IMR-90 (cell line): ENCODE measurements at regions not wholly inside any gene's neighbourhood (a gene's known extent, or its start where the extent isn't known, plus 50 kb on each side); places are given as distances from the start of the nearest gene placed in this dataset.

Source experiments
- MXI1 ChIP-seq: IDR thresholded peaks from 2 replicates; pipeline ENCODE4 v1.6.1; 2012; ENCODE audit warnings: low read depth, mild to moderate bottlenecking, low read length, moderate library complexity, borderline replicate concordance
- NFE2L2 ChIP-seq: fragments of 150-350 bp; IDR thresholded peaks from 2 replicates; pipeline ENCODE4 v1.6.1; 2016; ENCODE audit warnings: low read depth, mild to moderate bottlenecking, low read length
- TF ChIP-seq, protein P1 (sequence below): conservative IDR thresholded peaks from 2 replicates; pipeline ENCODE4 v1.5.1; 2012; ENCODE audit warnings: mild to moderate bottlenecking, low read depth, low read length, improper control_type of control experiment

DNA sequence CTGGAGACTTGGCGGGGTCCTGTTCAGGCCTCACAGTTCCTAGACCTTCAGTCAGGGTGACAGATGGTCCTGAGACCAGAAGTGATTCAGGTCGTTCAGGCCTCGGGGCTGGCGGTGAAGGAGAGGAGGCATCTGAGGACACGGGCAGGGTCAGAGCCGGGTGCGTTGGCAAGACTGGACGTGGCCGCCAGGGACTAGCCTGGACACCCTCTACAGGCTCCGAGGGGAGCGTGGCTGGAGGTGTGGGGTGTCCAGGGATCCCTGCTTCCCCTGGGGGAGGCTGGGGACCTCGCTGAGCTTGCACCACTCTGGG lies 64.0 kb upstream of the TARDBP start:
- TF ChIP-seq, protein P1, sequence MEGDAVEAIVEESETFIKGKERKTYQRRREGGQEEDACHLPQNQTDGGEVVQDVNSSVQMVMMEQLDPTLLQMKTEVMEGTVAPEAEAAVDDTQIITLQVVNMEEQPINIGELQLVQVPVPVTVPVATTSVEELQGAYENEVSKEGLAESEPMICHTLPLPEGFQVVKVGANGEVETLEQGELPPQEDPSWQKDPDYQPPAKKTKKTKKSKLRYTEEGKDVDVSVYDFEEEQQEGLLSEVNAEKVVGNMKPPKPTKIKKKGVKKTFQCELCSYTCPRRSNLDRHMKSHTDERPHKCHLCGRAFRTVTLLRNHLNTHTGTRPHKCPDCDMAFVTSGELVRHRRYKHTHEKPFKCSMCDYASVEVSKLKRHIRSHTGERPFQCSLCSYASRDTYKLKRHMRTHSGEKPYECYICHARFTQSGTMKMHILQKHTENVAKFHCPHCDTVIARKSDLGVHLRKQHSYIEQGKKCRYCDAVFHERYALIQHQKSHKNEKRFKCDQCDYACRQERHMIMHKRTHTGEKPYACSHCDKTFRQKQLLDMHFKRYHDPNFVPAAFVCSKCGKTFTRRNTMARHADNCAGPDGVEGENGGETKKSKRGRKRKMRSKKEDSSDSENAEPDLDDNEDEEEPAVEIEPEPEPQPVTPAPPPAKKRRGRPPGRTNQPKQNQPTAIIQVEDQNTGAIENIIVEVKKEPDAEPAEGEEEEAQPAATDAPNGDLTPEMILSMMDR, result no peak
- TF ChIP-seq MXI1, result no peak
- TF ChIP-seq NFE2L2, result no peak
